Stomach smooth muscle (tissue), 2 donors: ENCODE measurements at regions not wholly inside any gene's neighbourhood (a gene's known extent, or its start where the extent isn't known, plus 50 kb on each side); places are given as distances from the start of the nearest gene placed in this dataset.

Source experiments
- H3K27ac ChIP-seq: one replicate; pipeline ENCODE4 v1.7.0; 2013; ENCODE audit warnings: mild to moderate bottlenecking, low read length, inconsistent platforms
- H3K27me3 ChIP-seq, 2 donors: one replicate each; pipeline ENCODE4 v1.7.0; 2013; ENCODE audit warnings: low read length in 2 of 2; ENCODE audit not compliant: insufficient read depth in 2 of 2, control insufficient read depth in 1 of 2
- H3K36me3 ChIP-seq, 2 donors: one replicate each; pipeline ENCODE4 v1.7.0; 2013; ENCODE audit warnings: low read length in 2 of 2; ENCODE audit not compliant: control insufficient read depth in 2 of 2, insufficient read depth in 2 of 2
- H3K4me1 ChIP-seq: one replicate; pipeline ENCODE4 v1.7.0; 2013; ENCODE audit warnings: low read length; ENCODE audit not compliant: control insufficient read depth, insufficient read depth
- H3K4me3 ChIP-seq, 2 donors: one replicate each; pipeline ENCODE4 v1.7.0; 2013; ENCODE audit warnings: low read length in 2 of 2
- H3K9ac ChIP-seq, 2 donors: one replicate each; pipeline ENCODE4 v1.7.0; 2013; ENCODE audit warnings: low read length in 2 of 2, mild to moderate bottlenecking in 1 of 2
- H3K9me3 ChIP-seq, 2 donors: one replicate each; pipeline ENCODE4 v1.7.0; 2013; ENCODE audit warnings: low read length in 2 of 2; ENCODE audit not compliant: control insufficient read depth in 2 of 2
- donor health status: healthy.
- donor health status: Pancreatic carcinoma.

DNA sequence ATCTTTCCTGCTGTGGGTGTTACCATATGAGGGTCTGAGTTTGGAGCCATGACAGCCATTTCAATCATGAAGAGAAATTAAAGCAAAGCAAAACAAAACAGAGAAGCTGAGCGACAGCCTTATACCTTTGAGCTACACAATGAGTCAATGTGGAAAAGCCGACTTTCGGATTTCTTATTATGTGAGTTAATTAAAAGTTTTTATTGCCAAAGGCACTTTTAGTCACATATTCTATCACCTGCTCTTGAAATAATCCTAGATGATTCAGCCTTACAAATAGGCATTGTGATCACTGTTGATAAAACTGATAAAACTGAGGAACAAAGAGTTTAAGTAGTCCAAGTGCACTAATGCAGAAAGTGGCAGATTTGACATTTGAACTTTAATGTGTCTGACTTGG is 381.9 kb upstream of the TENM4 start:
- Histone ChIP-seq H3K36me3 (no peaks in the 10 kb centered on the region), H3K4me3 (no peak overlapping the region), H3K4me1 (no peaks in the 10 kb centered on the region), H3K9me3 (peaks cover 2% of the 10 kb centered on the region in 2 donors), H3K27ac (no peak overlapping the region), H3K27me3 (no peaks in the 10 kb centered on the region), H3K9ac (no peak overlapping the region)

DNA sequence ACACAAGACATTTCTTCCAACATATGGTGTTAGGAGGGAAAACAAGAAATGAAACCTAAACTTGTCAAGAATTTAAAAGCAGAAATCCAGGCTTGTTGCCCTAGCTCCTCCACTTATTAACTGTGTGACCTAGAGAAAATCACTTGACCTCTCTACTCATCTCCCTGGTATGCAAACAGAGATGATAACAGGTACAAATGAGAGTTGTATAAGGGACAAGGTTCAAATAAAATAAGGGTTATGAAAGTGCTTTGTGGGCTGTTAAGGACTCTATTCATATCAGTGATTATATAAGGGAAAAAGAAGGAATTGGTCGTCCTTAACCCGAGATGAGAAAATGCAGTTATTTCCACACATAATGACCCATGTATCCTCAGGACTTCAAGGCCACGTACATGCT is 372.7 kb upstream of the TENM4 start:
- no peak overlapping the region for H3K4me3 ChIP-seq
- peaks cover 3 to 10% of the 10 kb centered on the region in 2 donors for H3K9me3 ChIP-seq
- H3K4me1 ChIP-seq, result no peaks in the 10 kb centered on the region
- no peak overlapping the region for H3K9ac ChIP-seq
- H3K36me3 ChIP-seq, result no peaks in the 10 kb centered on the region
- H3K27me3 ChIP-seq, result no peaks in the 10 kb centered on the region
- H3K27ac ChIP-seq, result no peak overlapping the region

DNA sequence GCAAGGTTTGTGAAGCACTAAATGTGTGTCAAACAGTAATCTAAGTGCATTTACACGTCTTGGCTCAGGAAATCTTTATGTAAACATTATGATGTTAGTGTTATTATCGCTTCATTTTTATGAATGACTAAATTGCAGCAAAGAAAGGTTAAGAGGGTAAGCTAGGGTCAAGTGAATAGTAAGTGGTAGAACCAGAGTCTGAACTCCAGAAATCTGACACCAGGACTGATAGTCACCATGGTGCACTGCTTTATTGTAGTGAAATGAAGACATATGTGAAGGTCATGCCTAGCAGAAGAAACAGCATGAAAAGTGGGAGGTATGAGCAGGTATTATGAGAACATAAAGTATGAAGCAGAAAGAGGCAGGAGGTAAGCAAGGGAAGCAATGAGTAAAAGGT is 368.7 kb upstream of the TENM4 start:
- Histone ChIP-seq H3K4me3 (no peak overlapping the region), H3K36me3 (no peaks in the 10 kb centered on the region), H3K27me3 (no peaks in the 10 kb centered on the region)

DNA sequence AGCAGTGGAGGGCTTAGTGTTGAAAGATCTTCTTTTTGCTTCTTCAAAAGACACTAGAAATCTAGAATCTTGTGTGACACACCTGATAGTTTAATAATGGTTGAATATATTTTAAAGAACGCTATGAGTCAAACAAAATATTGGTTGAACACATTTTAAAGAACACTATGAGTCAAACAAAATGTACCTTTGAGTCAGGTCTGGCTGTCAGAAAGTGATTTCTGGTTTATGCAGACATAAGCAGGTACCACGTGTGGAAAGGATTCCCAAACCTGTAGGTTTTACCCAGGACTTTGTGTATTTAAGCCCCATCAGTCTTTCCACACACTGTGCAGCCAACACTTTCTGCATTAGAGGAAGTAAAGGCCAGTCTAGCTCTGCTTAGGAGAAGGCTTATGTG is 366.7 kb upstream of the TENM4 start:
- Histone ChIP-seq H3K9ac (no peak overlapping the region), H3K27me3 (no peaks in the 10 kb centered on the region), H3K4me3 (no peak overlapping the region), H3K36me3 (no peaks in the 10 kb centered on the region), H3K9me3 (peaks cover 0 to 3% of the 10 kb centered on the region in 2 donors), H3K27ac (no peak overlapping the region), H3K4me1 (no peaks in the 10 kb centered on the region)

More for the DNA sequence above, 368.7 kb upstream of the TENM4 start:
- Histone ChIP-seq H3K4me1 (no peaks in the 10 kb centered on the region), H3K27ac (no peak overlapping the region), H3K9me3 (peaks cover 0 to 3% of the 10 kb centered on the region in 2 donors), H3K9ac (no peak overlapping the region)

DNA sequence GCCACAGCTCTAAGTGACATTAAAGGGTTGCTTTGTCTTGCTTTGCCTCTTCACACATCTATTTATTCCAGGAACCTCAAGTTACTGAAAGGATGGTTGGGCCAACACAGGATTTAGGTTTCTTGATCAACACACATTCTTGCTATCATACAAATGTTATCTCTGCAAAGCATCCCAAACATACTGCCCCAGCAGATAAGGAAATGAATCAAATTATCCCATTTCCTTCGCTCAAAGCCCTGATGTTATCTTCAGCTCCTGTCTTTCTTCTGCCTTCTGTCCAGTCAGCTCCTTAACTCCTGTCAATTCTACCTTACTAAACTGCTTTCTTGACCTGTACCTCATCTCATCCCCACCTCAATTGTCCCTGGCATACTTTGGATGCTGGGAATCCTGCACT is 355.9 kb upstream of the TENM4 start:
- Histone ChIP-seq H3K9ac (no peak overlapping the region), H3K27me3 (no peaks in the 10 kb centered on the region), H3K4me3 (no peak overlapping the region), H3K36me3 (no peaks in the 10 kb centered on the region), H3K4me1 (no peaks in the 10 kb centered on the region), H3K27ac (no peak overlapping the region), H3K9me3 (no peaks in the 10 kb centered on the region)

DNA sequence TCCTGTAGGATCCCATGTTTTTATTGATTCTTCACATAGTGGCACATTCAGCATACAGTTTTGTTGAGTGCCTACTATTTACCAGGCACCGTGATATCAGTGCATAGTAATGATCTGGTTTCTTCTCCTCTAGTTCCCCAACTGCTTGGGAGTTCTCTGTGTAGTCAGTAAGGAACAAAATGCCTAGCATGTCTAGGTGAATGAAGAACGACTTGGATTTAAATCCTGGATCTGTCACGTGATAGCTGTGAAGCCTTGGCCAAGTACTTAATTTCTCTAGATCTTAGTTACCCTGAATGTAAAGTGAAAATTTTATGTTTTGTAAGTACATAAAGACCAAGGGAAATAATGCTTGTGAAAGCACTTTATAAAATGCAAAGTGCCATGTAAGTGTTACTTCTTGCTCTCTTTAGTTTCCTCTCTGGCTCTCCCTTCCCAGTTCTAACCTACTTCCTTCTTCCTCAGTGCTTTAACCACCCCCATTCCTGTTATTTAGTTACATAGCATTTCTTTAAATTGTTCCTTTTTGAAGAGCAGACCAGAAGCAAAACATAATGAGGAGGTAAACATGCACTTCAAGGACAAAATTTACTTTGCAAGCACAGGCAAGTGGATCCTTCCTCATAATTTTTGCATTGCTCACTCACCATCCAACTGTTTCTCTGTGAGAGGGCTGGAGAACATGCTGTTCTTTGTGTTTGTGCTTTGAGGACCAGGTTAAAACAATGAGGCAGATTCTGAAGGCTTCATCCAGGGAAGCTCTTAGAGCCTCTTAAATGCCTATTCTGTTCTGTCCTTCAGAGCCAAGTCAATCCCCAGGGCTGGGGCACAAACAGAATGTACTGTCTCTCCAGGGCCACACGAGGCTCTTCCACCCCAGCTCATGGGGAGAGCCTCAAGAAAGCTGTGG is 353.9 kb upstream of the TENM4 start:
- no peak overlapping the region for H3K9ac ChIP-seq
- no peaks in the 10 kb centered on the region for H3K9me3 ChIP-seq
- H3K4me1 ChIP-seq, result no peaks in the 10 kb centered on the region
- no peaks in the 10 kb centered on the region for H3K36me3 ChIP-seq
- H3K4me3 ChIP-seq, result no peak overlapping the region
- no peak overlapping the region for H3K27ac ChIP-seq
- no peaks in the 10 kb centered on the region for H3K27me3 ChIP-seq

DNA sequence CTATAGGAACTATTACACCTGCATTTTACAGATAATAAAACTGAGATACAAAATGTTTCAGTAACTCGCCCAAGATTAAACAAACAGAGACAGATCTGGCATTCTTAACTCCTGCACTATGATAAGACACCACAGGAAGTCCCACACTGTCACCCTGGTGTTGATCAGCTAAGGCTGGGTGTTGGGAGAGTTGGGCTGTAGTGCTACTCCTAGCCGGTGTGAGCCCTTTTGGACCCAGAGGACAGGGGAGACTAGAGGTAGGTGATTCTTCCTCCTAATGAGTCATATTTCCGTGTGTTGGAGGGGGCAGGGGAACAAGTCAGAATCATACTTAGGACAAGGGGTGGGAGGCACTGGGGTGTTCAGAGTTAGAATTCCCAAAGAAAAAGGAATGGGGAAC is 353.2 kb upstream of the TENM4 start:
- Histone ChIP-seq H3K27me3 (no peaks in the 10 kb centered on the region), H3K36me3 (no peaks in the 10 kb centered on the region), H3K4me3 (no peak overlapping the region), H3K9ac (no peak overlapping the region), H3K4me1 (no peaks in the 10 kb centered on the region), H3K9me3 (no peaks in the 10 kb centered on the region), H3K27ac (no peak overlapping the region)

DNA sequence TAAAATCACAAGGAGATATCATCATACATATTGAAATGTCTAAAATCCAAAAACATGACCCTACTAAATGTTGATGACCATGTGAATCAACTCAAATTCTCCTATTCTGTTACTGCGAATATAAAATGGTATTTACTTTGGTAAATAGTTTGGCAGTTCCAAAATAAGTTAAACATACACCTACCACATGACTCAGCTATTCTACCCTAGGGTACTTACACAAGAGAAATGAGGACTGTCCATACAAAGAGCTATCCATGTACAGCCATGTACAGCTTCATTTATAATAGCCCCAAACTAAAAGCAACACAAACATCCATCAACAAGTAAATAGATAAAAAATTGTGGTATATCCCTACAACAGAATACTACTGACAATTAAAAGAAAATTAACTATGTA is 346.1 kb upstream of the TENM4 start:
- Histone ChIP-seq H3K9me3 (no peaks in the 10 kb centered on the region), H3K4me1 (no peaks in the 10 kb centered on the region), H3K36me3 (no peaks in the 10 kb centered on the region), H3K27ac (no peak overlapping the region), H3K27me3 (no peaks in the 10 kb centered on the region), H3K4me3 (no peak overlapping the region), H3K9ac (no peak overlapping the region)

DNA sequence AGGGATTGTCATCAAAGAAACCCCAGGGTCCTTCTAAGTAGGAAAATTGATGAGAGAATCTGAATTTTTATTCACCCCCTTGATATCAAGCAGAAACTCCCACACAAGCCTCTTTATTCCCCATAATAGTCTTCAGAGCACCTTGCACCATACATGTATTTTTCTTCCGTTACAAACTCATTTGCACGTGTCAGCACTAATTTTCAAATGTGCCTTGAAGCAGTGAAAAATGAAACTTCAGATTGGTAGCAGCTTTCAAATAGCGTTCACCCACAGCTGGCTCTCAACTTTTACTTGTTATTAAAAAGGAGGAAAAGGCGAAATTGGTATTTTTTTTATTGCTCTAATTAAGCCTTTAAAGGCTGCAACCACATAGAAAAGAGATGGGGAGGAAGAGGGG is 343.0 kb upstream of the TENM4 start:
- no peak overlapping the region for H3K9ac ChIP-seq

DNA sequence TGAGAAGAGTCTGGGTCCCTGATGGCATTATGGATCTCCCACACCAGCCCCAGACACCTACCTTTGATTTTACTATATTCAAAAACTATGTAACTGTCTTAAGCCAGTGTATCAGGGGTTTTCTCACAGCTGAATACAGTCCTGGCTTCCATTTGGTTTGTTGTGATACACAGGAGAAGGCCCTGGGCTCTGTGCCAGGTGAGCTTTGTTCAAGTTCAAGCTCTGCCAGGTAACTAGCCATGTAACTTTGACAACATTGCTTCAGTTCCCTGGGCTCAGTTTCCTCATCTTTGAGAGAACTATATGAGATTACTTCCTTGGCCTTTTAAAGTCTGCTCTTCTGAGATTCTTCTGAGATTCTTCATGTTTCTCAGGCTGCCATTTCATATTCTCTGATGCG is 327.5 kb upstream of the TENM4 start:
- no peaks in the 10 kb centered on the region for H3K27me3 ChIP-seq
- H3K9me3 ChIP-seq, result no peaks in the 10 kb centered on the region
- no peaks in the 10 kb centered on the region for H3K4me1 ChIP-seq
- H3K4me3 ChIP-seq, result no peak overlapping the region
- no peak overlapping the region for H3K27ac ChIP-seq
- no peak overlapping the region for H3K9ac ChIP-seq
- H3K36me3 ChIP-seq, result no peaks in the 10 kb centered on the region

More for the DNA sequence above, 343.0 kb upstream of the TENM4 start:
- Histone ChIP-seq H3K36me3 (no peaks in the 10 kb centered on the region), H3K4me1 (no peaks in the 10 kb centered on the region), H3K27me3 (no peaks in the 10 kb centered on the region), H3K4me3 (no peak overlapping the region), H3K27ac (no peak overlapping the region), H3K9me3 (no peaks in the 10 kb centered on the region)

DNA sequence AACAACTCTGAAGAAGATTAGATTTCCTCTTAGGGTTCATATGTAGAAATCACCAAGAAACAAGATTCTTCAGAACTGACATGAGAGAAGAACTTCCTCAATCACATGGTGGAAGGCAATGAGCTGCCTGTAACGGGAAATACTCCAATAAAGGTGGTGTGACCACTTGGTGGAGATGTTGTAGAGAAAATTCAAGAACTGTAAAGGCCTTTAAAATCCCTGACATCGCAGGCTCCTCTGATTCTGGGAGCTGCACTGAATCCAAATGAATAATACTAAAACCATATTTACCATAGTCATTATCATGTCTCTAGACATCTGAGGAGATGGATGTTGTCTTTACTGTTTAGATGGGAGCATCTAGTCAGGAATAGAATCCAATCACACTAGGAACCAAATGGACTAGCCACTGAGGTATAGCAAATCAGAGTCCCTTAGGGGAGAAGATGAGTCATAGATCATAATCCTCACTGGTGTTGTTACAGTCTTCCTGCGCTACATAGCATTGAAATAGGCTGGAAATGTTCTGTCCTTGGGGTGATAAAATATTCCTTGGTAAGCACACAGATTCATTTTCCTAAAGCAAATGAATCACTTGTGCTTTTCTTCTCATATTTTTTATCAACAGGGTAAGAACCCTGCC is 321.6 kb upstream of the TENM4 start:
- Histone ChIP-seq H3K9ac (no peak overlapping the region), H3K27me3 (no peaks in the 10 kb centered on the region), H3K9me3 (no peaks in the 10 kb centered on the region), H3K27ac (no peak overlapping the region), H3K36me3 (no peaks in the 10 kb centered on the region), H3K4me3 (no peak overlapping the region), H3K4me1 (no peaks in the 10 kb centered on the region)
